ENCODE measurements at regions not wholly inside any gene's neighbourhood (a gene's known extent, or its start where the extent isn't known, plus 50 kb on each side); places are given as distances from the start of the nearest gene placed in this dataset.

- TF ChIP-seq RFX5 (IDR thresholded peaks at IDR 0.05; ENCODE audit: low read depth, low read length) = no peak
- TF ChIP-seq POLR2A (conservative IDR thresholded peaks at IDR 0.05) = no peak
- TF ChIP-seq NR2C2 (CRISPR knock-in tag; IDR thresholded peaks at IDR 0.05) = no peak
- TF ChIP-seq NR2C2 (tag; IDR thresholded peaks at IDR 0.05) = no peak
- no peak for TF ChIP-seq TCF7 (IDR thresholded peaks at IDR 0.05; ENCODE audit: borderline replicate concordance)
- TF ChIP-seq ELF1 (tag; IDR thresholded peaks at IDR 0.05) = no peak
- TF ChIP-seq, protein P1, sequence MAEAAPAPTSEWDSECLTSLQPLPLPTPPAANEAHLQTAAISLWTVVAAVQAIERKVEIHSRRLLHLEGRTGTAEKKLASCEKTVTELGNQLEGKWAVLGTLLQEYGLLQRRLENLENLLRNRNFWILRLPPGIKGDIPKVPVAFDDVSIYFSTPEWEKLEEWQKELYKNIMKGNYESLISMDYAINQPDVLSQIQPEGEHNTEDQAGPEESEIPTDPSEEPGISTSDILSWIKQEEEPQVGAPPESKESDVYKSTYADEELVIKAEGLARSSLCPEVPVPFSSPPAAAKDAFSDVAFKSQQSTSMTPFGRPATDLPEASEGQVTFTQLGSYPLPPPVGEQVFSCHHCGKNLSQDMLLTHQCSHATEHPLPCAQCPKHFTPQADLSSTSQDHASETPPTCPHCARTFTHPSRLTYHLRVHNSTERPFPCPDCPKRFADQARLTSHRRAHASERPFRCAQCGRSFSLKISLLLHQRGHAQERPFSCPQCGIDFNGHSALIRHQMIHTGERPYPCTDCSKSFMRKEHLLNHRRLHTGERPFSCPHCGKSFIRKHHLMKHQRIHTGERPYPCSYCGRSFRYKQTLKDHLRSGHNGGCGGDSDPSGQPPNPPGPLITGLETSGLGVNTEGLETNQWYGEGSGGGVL (CRISPR knock-in tag; IDR thresholded peaks at IDR 0.05) = no peak
- TF ChIP-seq E2F3 (CRISPR knock-in tag; IDR thresholded peaks at IDR 0.05) = no peak
- no peak for TF ChIP-seq RHOXF2B (CRISPR knock-in tag; conservative IDR thresholded peaks at IDR 0.05)
- TF ChIP-seq ZNF785 (CRISPR knock-in tag; IDR thresholded peaks at IDR 0.05) = no peak
- no peak for TF ChIP-seq JUN (IDR thresholded peaks at IDR 0.05; ENCODE audit: borderline replicate concordance, low read depth, low read length)
- TF ChIP-seq JUN (CRISPR knock-in tag; IDR thresholded peaks at IDR 0.05; ENCODE audit: borderline replicate concordance) = no peak
- TF ChIP-seq TAF1 (IDR thresholded peaks at IDR 0.05; ENCODE audit: control insufficient read depth, extremely low read depth, insufficient read depth, low read length, severe bottlenecking) = no peak
- TF ChIP-seq ZBTB40 (IDR thresholded peaks at IDR 0.05) = no peak
- no peak for TF ChIP-seq ZBTB40 (CRISPR knock-in tag; IDR thresholded peaks at IDR 0.05)
- no peak for TF ChIP-seq ATF1 (CRISPR knock-in tag; IDR thresholded peaks at IDR 0.05)
- TF ChIP-seq ATF1 (tag; IDR thresholded peaks at IDR 0.05) = no peak
- TF ChIP-seq NRF1 (conservative IDR thresholded peaks at IDR 0.05 in 1 of 2, IDR thresholded peaks at IDR 0.05 in 1 of 2) = no peak
Observed at GRCh38 chr3:5580826-5581225, 393.3 kb downstream of the EDEM1 start.
